Stimulated activated CD8-positive, alpha-beta memory T cell treated with anti-CD3 and anti-CD28 coated beads, Interleukin-4, amount 100 ng/mL, for 48 hours (primary cell): ENCODE measurements at regions not wholly inside any gene's neighbourhood (a gene's known extent, or its start where the extent isn't known, plus 50 kb on each side); places are given as distances from the start of the nearest gene placed in this dataset.

ENCODE experiments used
- DNase-seq: peaks from one replicate; pipeline ENCODE4 v3.0.0-alpha.2; 2020

GRCh38 chr14:36083317-36083716 lies 93.2 kb downstream of the PTCSC3 start:
- DNase-seq, result no peak

- no peak for DNase-seq
Measured at GRCh38 chr14:36078080-36078479, 98.4 kb downstream of the PTCSC3 start.

GRCh38 chr14:36076197-36076596 lies 100.3 kb downstream of the PTCSC3 start:
- DNase-seq, result no peak

GRCh38 chr14:36075203-36075602 lies 101.3 kb downstream of the PTCSC3 start:
- no peak for DNase-seq

- no peak for DNase-seq
Measured at GRCh38 chr14:36070720-36071043, 105.8 kb downstream of the PTCSC3 start.

GRCh38 chr14:36070031-36070719 lies 106.3 kb downstream of the PTCSC3 start:
- peak; percentile 63 for DNase-seq

GRCh38 chr14:36069535-36069900 lies 107.0 kb downstream of the PTCSC3 start:
- peak; percentile 36 for DNase-seq

- no peak for DNase-seq
Measured at GRCh38 chr14:36068777-36069534, 107.6 kb downstream of the PTCSC3 start.

GRCh38 chr14:36067428-36068187 lies 108.9 kb downstream of the PTCSC3 start:
- no peak for DNase-seq

GRCh38 chr14:36066636-36067035 lies 109.9 kb downstream of the PTCSC3 start:
- DNase-seq, result no peak

- no peak for DNase-seq
Measured at GRCh38 chr14:36065831-36066230, 110.7 kb downstream of the PTCSC3 start.

- no peak for DNase-seq
Measured at GRCh38 chr14:36059531-36059930, 117.0 kb downstream of the PTCSC3 start.

- DNase-seq, result no peak
Measured at GRCh38 chr14:36057452-36058116, 118.9 kb downstream of the PTCSC3 start.

GRCh38 chr14:36056845-36057244 lies 119.7 kb downstream of the PTCSC3 start:
- DNase-seq, result no peak

GRCh38 chr14:36055681-36056225 lies 120.8 kb downstream of the PTCSC3 start:
- DNase-seq, result no peak

GRCh38 chr14:36055052-36055378 lies 121.5 kb downstream of the PTCSC3 start:
- DNase-seq, result no peak

GRCh38 chr14:36054353-36055051 lies 122.0 kb downstream of the PTCSC3 start:
- DNase-seq, result no peak

GRCh38 chr14:36052681-36053080 lies 123.8 kb downstream of the PTCSC3 start:
- no peak for DNase-seq

GRCh38 chr14:36052063-36052462 lies 124.5 kb downstream of the PTCSC3 start:
- no peak for DNase-seq

GRCh38 chr14:36048667-36049066 lies 127.9 kb downstream of the PTCSC3 start:
- no peak for DNase-seq

GRCh38 chr14:36047912-36048311 lies 128.6 kb downstream of the PTCSC3 start:
- DNase-seq, result no peak

GRCh38 chr14:36035675-36036074 lies 140.8 kb downstream of the PTCSC3 start:
- no peak for DNase-seq

- no peak for DNase-seq
Measured at GRCh38 chr14:36028665-36029064, 147.9 kb downstream of the PTCSC3 start.
